ENCODE measurements at regions not wholly inside any gene's neighbourhood (a gene's known extent, or its start where the extent isn't known, plus 50 kb on each side); places are given as distances from the start of the nearest gene placed in this dataset.
"Not testable (repeated sequence)": the region's sequence is repeated elsewhere in the genome, so short reads cannot be mapped to it uniquely, and the experiment has no call there.

- Histone ChIP-seq H3K9me3 (ENCODE audit: control insufficient read depth, insufficient read depth, low read length) (no peaks in the 10 kb centered on the region; the same call in 1 of the 2 replicates), H3K9ac (ENCODE audit: low read depth, low read length) (no peak overlapping the region), H3K4me1 (ENCODE audit: control insufficient read depth, insufficient read depth, low read length) (no peaks in the 10 kb centered on the region), H3K27me3 (ENCODE audit: control insufficient read depth, insufficient read depth, low read length) (no peaks in the 10 kb centered on the region), H3K27ac (ENCODE audit: low read depth, low read length) (no peak overlapping the region), H3K36me3 (ENCODE audit: control insufficient read depth, insufficient read depth, low read length) (no peaks in the 10 kb centered on the region), H3K4me3 (ENCODE audit: low read depth, low read length) (no peak overlapping the region)
Measured at GRCh38 chr3:16708285-16708684, 103.1 kb upstream of the DAZL start.

GRCh38 chr3:16711691-16712090 lies 106.5 kb upstream of the DAZL start:
- not testable (repeated sequence) for H3K9ac ChIP-seq (ENCODE audit: low read depth, low read length); H3K9me3 ChIP-seq (ENCODE audit: control insufficient read depth, insufficient read depth, low read length); H3K4me1 ChIP-seq (ENCODE audit: control insufficient read depth, insufficient read depth, low read length); H3K27ac ChIP-seq (ENCODE audit: low read depth, low read length); H3K27me3 ChIP-seq (ENCODE audit: control insufficient read depth, insufficient read depth, low read length); H3K36me3 ChIP-seq (ENCODE audit: control insufficient read depth, insufficient read depth, low read length); H3K4me3 ChIP-seq (ENCODE audit: low read depth, low read length)

DNA sequence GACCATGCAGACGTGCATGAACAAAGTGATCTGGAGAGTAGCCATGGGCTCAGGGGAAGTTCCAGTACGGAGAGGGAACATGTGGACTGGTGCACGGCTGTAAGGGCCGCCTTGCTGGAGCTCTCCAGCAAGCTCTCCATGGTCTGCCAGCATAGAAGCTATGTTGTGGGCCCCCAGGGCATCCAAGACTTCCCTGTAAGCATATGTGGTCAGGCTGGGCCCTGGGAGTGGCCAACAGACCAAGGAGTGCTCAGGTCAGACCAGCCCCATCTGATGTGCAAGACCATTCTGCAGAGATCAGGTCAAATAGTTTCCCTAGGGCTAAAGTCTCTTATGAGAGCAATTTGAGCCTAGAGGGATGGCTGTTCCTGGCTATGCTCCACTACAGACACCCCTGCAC lies 110.1 kb upstream of the DAZL start:
- no peaks in the 10 kb centered on the region for H3K9me3 ChIP-seq (ENCODE audit: control insufficient read depth, insufficient read depth, low read length)
- no peak overlapping the region for H3K27ac ChIP-seq (ENCODE audit: low read depth, low read length)
- no peak overlapping the region for H3K9ac ChIP-seq (ENCODE audit: low read depth, low read length)
- no peaks in the 10 kb centered on the region for H3K36me3 ChIP-seq (ENCODE audit: control insufficient read depth, insufficient read depth, low read length)
- no peaks in the 10 kb centered on the region for H3K27me3 ChIP-seq (ENCODE audit: control insufficient read depth, insufficient read depth, low read length)
- H3K4me3 ChIP-seq (ENCODE audit: low read depth, low read length) = no peak overlapping the region
- no peaks in the 10 kb centered on the region for H3K4me1 ChIP-seq (ENCODE audit: control insufficient read depth, insufficient read depth, low read length)

- Histone ChIP-seq H3K27ac (ENCODE audit: low read depth, low read length) (no peak overlapping the region), H3K4me3 (ENCODE audit: low read depth, low read length) (no peak overlapping the region), H3K27me3 (ENCODE audit: control insufficient read depth, insufficient read depth, low read length) (no peaks in the 10 kb centered on the region), H3K9me3 (ENCODE audit: control insufficient read depth, insufficient read depth, low read length) (no peaks in the 10 kb centered on the region), H3K36me3 (ENCODE audit: control insufficient read depth, insufficient read depth, low read length) (no peaks in the 10 kb centered on the region), H3K4me1 (ENCODE audit: control insufficient read depth, insufficient read depth, low read length) (0 out of 2 replicates have a peak, but pooled peaks cover under 1% of the 10 kb centered on the region), H3K9ac (ENCODE audit: low read depth, low read length) (no peak overlapping the region)
Measured at GRCh38 chr3:16719426-16719825, 114.2 kb upstream of the DAZL start.

- Histone ChIP-seq H3K4me3 (ENCODE audit: low read depth, low read length) (no peak overlapping the region), H3K9ac (ENCODE audit: low read depth, low read length) (no peak overlapping the region), H3K36me3 (ENCODE audit: control insufficient read depth, insufficient read depth, low read length) (no peaks in the 10 kb centered on the region), H3K9me3 (ENCODE audit: control insufficient read depth, insufficient read depth, low read length) (no peaks in the 10 kb centered on the region; the same call in 1 of the 2 replicates), H3K4me1 (ENCODE audit: control insufficient read depth, insufficient read depth, low read length) (0 out of 2 replicates have a peak, but pooled peaks cover 7% of the 10 kb centered on the region), H3K27ac (ENCODE audit: low read depth, low read length) (no peak overlapping the region), H3K27me3 (ENCODE audit: control insufficient read depth, insufficient read depth, low read length) (no peaks in the 10 kb centered on the region)
Measured at GRCh38 chr3:16720367-16720940, 115.2 kb upstream of the DAZL start.

DNA sequence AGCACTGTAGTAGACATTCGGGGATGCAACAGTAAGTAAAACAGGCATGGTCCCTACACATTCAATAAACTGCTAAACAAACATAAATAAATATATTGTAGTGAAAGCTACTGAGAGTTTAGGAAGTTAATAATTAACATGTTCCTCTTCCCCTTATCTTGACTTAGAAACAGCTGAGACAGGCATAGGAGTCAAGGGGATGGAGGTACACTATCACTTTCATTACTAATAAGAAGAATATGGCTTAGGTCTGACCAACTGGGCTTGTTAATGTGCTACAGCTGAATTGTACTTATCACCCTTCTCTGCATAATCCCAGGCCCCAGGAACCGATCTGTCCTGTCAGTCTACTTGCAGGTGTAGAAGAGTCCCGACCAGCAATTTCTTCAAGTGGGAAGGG lies 116.3 kb upstream of the DAZL start:
- H3K4me1 ChIP-seq (ENCODE audit: control insufficient read depth, insufficient read depth, low read length) = 0 out of 2 replicates have a peak, but pooled peaks cover 7% of the 10 kb centered on the region
- no peak overlapping the region for H3K9ac ChIP-seq (ENCODE audit: low read depth, low read length)
- no peaks in the 10 kb centered on the region for H3K36me3 ChIP-seq (ENCODE audit: control insufficient read depth, insufficient read depth, low read length)
- no peak overlapping the region for H3K27ac ChIP-seq (ENCODE audit: low read depth, low read length)
- H3K27me3 ChIP-seq (ENCODE audit: control insufficient read depth, insufficient read depth, low read length) = no peaks in the 10 kb centered on the region
- peaks cover 10% of the 10 kb centered on the region for H3K9me3 ChIP-seq (ENCODE audit: control insufficient read depth, insufficient read depth, low read length)
- H3K4me3 ChIP-seq (ENCODE audit: low read depth, low read length) = no peak overlapping the region

- no peak overlapping the region for H3K4me3 ChIP-seq (ENCODE audit: low read depth, low read length)
- 0 out of 2 replicates have a peak, but pooled peaks cover 7% of the 10 kb centered on the region for H3K4me1 ChIP-seq (ENCODE audit: control insufficient read depth, insufficient read depth, low read length)
- H3K9ac ChIP-seq (ENCODE audit: low read depth, low read length) = no peak overlapping the region
- H3K9me3 ChIP-seq (ENCODE audit: control insufficient read depth, insufficient read depth, low read length) = peaks cover 16% of the 10 kb centered on the region
- H3K27me3 ChIP-seq (ENCODE audit: control insufficient read depth, insufficient read depth, low read length) = no peaks in the 10 kb centered on the region
- no peaks in the 10 kb centered on the region for H3K36me3 ChIP-seq (ENCODE audit: control insufficient read depth, insufficient read depth, low read length)
- no peak overlapping the region for H3K27ac ChIP-seq (ENCODE audit: low read depth, low read length)
Measured at GRCh38 chr3:16723978-16724377, 118.8 kb upstream of the DAZL start.

DNA sequence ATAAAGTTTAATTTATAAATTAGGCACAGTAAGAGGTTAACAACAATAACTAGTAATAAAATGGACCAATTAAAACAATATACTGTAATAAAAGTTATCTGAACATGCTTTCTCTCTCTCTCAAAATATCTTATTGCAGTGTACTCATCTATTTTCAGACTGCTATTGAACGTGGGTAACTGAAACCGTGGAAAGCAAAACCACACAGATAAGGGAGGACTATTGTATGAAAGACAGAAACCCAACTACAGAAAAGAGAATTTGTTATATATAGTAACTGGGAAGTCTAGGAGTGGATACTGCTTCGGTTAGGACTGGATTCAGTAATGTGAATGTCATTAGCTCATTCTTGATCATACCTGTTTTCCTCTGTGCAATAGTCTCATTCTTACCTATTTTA lies 119.3 kb upstream of the DAZL start:
- H3K36me3 ChIP-seq (ENCODE audit: control insufficient read depth, insufficient read depth, low read length) = no peaks in the 10 kb centered on the region
- no peaks in the 10 kb centered on the region for H3K27me3 ChIP-seq (ENCODE audit: control insufficient read depth, insufficient read depth, low read length)
- no peak overlapping the region for H3K27ac ChIP-seq (ENCODE audit: low read depth, low read length)
- no peak overlapping the region for H3K9ac ChIP-seq (ENCODE audit: low read depth, low read length)
- 0 out of 2 replicates have a peak, but pooled peaks cover 7% of the 10 kb centered on the region for H3K4me1 ChIP-seq (ENCODE audit: control insufficient read depth, insufficient read depth, low read length)
- no peak overlapping the region for H3K4me3 ChIP-seq (ENCODE audit: low read depth, low read length)
- H3K9me3 ChIP-seq (ENCODE audit: control insufficient read depth, insufficient read depth, low read length) = peaks cover 16% of the 10 kb centered on the region

DNA sequence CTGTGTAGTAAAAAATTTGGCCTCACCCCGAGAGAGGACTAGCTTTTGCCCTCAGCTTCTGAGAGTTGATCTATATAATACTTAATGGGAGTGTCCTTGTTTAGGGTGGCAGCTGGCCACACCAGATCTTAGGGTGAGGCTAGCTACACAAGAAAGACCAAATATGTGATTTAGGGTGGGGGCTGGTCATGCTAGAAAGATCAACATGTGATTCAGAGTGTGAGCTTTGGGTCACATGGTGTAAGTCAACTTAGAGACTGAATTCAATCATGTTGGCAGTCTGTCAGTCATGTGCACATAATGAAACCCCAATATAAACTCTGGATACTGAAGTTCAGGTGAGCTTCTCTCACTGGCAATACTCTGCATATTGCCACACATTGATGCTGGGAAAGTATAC lies 120.7 kb upstream of the DAZL start:
- no peaks in the 10 kb centered on the region for H3K27me3 ChIP-seq (ENCODE audit: control insufficient read depth, insufficient read depth, low read length)
- no peak overlapping the region for H3K9ac ChIP-seq (ENCODE audit: low read depth, low read length)
- H3K4me3 ChIP-seq (ENCODE audit: low read depth, low read length) = no peak overlapping the region
- peaks cover 16% of the 10 kb centered on the region for H3K9me3 ChIP-seq (ENCODE audit: control insufficient read depth, insufficient read depth, low read length)
- 0 out of 2 replicates have a peak, but pooled peaks cover 7% of the 10 kb centered on the region for H3K4me1 ChIP-seq (ENCODE audit: control insufficient read depth, insufficient read depth, low read length)
- H3K36me3 ChIP-seq (ENCODE audit: control insufficient read depth, insufficient read depth, low read length) = no peaks in the 10 kb centered on the region
- H3K27ac ChIP-seq (ENCODE audit: low read depth, low read length) = no peak overlapping the region

GRCh38 chr3:16728770-16729745 lies 123.8 kb upstream of the DAZL start:
- H3K36me3 ChIP-seq (ENCODE audit: control insufficient read depth, insufficient read depth, low read length) = no peaks in the 10 kb centered on the region
- H3K27ac ChIP-seq (ENCODE audit: low read depth, low read length) = no peak overlapping the region
- H3K27me3 ChIP-seq (ENCODE audit: control insufficient read depth, insufficient read depth, low read length) = no peaks in the 10 kb centered on the region
- peaks cover 16% of the 10 kb centered on the region for H3K9me3 ChIP-seq (ENCODE audit: control insufficient read depth, insufficient read depth, low read length)
- H3K4me1 ChIP-seq (ENCODE audit: control insufficient read depth, insufficient read depth, low read length) = 0 out of 2 replicates have a peak, but pooled peaks cover 7% of the 10 kb centered on the region
- H3K9ac ChIP-seq (ENCODE audit: low read depth, low read length) = no peak overlapping the region
- no peak overlapping the region for H3K4me3 ChIP-seq (ENCODE audit: low read depth, low read length)

DNA sequence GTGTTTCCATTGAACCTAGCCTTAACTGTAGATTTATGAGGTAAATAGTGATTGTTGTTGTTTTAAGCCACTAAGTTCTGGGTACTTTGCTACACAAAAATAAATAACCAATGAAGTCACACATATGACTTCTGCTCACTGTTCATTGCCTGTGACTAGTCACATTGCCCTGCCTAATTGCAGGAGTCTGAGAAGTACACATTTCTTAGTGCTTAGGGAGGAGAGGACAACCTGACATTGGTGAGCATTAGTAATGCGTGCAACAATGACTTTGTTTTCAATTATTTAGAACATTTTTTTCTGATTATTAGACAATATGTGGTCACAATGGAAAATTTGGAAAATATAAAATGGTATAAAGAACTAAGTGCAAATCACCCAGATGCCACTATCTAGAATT lies 133.2 kb upstream of the DAZL start:
- no peaks in the 10 kb centered on the region for H3K27me3 ChIP-seq (ENCODE audit: control insufficient read depth, insufficient read depth, low read length)
- H3K4me1 ChIP-seq (ENCODE audit: control insufficient read depth, insufficient read depth, low read length) = no peaks in the 10 kb centered on the region
- H3K27ac ChIP-seq (ENCODE audit: low read depth, low read length) = no peak overlapping the region
- H3K4me3 ChIP-seq (ENCODE audit: low read depth, low read length) = no peak overlapping the region
- H3K36me3 ChIP-seq (ENCODE audit: control insufficient read depth, insufficient read depth, low read length) = no peaks in the 10 kb centered on the region
- H3K9ac ChIP-seq (ENCODE audit: low read depth, low read length) = no peak overlapping the region
- H3K9me3 ChIP-seq (ENCODE audit: control insufficient read depth, insufficient read depth, low read length) = peaks cover 15% of the 10 kb centered on the region
